ENCODE measurements at regions not wholly inside any gene's neighbourhood (a gene's known extent, or its start where the extent isn't known, plus 50 kb on each side); places are given as distances from the start of the nearest gene placed in this dataset.
A peak's percentile ranks its signal among the peaks of the same experiment; 100 is the strongest.

- no peak for DNase-seq (ENCODE audit: low spot score)
Observed at GRCh38 chr10:131710142-131710861, 190.5 kb upstream of the PPP2R2D start.

DNA sequence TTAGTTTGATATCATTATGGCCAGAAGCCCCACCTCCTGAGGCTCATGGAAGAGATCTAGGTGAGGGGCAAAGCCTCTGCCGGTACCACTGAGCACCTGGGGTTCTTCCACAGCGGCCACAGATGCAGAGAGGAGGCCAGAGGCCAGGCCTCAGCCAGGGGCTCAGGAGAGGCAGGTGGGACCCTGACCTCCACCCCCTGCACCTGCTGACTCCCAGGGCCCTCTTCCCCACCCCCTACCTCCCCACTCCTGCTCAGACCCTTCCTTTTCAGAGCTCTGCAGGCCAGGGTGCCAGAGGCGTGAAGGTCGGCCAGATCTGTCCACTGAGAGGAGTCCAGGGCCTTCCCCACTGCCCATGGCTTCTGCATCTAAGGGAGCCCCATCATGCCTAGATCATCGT lies 178.7 kb upstream of the PPP2R2D start:
- no peak for DNase-seq (ENCODE audit: low spot score)

DNA sequence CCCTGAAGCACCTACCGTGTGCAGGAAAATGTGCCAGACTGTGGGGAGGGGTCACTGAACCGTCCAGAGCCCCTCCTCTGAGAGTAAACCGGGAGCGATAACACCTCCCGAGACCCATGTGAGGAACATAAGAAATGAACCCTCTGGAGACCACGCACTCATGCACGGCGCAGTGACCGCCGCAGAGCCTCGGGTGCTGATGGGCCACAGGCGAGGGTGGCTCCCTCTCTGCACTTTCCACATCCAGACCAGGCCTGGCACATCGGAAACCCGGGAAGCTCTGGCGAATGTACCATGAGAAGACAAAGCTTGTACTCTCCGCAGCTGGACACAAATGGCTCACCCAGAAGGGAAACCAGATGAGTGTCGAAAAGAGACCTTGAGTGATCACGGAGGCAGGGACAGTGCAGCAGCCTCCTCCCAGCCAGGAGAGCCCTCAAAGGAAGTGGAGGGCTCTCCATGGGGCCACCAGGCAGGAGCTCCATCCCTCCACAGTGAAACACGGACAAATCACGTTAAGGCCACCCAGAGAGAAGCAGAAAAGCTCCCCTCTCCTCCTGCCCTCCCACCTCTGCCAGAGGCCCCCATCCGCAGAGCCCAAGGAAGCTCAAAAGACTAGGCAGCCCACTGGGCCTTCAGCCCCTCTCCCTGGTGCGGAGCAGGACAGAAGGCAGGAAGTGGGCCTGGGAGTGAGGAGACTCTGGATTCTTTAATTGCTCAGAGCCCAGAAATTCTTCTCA lies 178.1 kb upstream of the PPP2R2D start:
- no peak for DNase-seq (ENCODE audit: low spot score)

GRCh38 chr10:131723297-131724168 lies 177.3 kb upstream of the PPP2R2D start:
- no peak for DNase-seq (ENCODE audit: low spot score)

- no peak for DNase-seq (ENCODE audit: low spot score)
Observed at GRCh38 chr10:131724169-131724545, 176.7 kb upstream of the PPP2R2D start.

DNA sequence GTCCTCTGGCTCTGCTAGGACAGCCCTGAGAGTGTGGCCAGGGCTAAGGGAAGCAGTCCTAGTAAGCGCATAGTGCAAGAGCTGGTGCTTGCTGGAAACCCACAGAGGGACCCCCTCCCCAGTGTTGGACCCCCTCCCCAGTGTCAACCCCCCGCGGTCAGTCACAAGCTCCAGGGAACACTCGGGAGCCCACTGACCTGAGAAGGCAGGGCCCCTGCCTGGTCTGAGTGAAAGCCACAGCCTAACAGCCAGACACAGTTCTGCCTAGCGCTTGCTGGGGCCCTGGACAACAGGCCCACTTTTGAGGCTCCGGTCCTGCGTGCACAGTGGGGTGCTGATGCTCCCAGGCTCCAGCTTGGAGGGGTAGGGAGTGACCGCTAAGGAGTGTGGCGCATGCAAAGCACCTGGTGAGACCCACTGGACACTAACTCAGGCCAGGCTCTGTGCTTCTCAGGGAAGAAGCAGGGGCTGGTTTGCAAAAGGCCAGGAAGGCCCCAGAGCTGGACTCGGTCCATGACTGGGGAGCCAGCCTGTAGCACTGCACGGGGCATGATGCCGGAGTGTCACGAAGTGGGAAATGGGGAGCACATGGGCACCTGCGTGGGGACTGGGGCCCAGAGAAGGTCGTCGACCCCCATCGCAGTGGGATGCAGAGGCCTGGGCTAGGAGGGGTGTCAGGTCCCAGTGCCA lies 175.8 kb upstream of the PPP2R2D start:
- no peak for DNase-seq (ENCODE audit: low spot score)

DNA sequence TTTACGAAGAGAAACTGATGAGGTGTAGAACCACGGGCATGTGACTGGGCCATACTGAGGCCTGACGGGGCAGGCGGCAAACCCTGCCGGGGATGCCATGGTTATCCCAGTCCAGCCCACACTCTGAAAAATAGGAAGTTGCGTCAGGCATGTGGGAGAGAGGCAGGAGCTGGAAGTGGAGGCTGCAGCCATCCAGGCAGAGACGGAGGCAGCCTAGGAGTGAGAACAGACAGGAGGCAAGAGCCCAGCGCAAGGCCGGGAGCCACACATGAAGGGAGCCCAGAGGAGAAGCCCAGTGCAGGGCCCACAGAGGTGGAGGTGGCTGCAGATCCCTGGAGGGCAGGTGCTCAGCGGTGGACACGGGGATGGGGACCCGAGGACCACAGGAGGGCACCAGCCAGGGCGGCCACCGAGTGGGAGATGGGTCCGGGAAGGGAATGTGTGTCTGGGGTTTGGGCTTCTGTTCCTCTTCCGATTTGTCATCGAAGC lies 175.2 kb upstream of the PPP2R2D start:
- DNase-seq (ENCODE audit: low spot score): no peak

GRCh38 chr10:131726076-131726880 lies 174.5 kb upstream of the PPP2R2D start:
- DNase-seq (ENCODE audit: low spot score): no peak

DNA sequence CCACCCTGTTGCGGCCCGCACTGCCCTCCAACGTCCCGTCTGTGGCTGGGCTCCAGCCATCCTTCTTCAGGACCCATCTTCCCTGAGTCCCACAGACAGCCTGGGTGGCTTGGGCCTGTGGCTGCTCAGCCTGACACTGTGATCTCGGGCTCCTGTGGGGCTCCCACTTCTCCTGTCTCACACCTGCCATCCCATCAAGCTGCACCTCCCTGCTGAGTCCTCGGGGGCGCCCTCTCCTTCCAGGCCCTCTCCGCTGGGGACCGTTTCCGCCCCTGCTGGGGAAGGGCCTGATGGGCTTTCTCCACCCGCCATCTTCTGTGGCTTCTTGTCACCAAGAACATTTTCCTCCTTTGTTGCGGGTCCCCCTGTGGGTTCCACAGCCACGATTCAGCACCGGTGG lies 173.8 kb upstream of the PPP2R2D start:
- no peak for DNase-seq (ENCODE audit: low spot score)

GRCh38 chr10:131727560-131727959 lies 173.2 kb upstream of the PPP2R2D start:
- DNase-seq (ENCODE audit: low spot score): no peak

- no peak for DNase-seq (ENCODE audit: low spot score)
Observed at GRCh38 chr10:131728286-131729228, 172.3 kb upstream of the PPP2R2D start.

DNA sequence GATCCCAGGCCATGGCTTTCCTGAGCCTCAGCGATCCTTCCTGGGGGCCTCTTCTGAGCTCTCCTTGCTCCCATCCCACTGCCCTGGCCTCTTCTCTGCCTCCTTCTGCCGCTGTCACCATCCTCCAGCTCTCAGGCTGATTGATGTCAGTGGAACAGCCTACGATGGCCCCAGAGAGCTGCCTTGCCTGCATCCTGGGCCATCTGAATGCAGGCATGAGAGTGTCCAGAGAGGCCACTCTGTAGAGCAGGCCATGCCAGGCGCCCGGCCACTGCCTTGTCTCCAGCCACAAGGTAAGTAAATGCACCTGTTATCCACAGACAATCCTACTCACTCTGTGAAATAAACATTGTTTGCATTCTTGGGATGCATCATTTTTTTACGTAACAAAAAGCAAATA lies 171.4 kb upstream of the PPP2R2D start:
- DNase-seq (ENCODE audit: low spot score): no peak

- no peak for DNase-seq (ENCODE audit: low spot score)
Observed at GRCh38 chr10:131729938-131730660, 170.7 kb upstream of the PPP2R2D start.

DNA sequence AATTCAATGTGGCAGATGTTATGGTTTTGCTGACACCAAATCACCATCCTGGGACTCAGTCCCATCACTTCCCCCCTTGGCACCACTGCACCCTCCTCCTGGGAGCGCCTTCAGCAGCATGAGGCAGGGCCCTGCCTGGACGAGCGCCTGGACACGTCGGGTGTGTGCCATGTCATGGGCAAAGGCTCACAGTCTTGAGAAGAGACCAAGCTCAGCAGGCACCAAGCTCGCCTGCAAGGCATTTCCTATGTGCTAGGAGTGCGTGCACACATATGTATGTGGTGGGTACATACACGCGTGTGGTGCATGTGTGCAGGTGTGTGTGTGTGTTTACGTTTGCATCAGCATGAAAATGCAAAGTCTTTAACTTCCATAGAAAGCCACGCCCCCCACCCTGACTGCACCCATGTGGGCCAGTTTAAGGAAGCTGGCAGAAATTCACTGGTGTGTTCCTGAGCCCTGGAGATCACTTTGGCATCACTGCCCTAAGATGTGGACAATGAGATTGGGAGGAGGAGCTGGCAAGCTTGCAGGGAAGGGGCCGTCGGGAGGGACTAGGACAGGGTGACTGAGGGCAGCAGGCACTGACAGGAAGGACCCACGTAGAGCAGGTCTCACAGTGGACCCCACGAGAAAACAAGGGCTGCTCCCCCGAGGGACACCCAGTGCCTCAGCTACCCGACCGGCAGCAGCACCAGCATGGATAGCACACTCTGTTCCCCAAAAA lies 169.9 kb upstream of the PPP2R2D start:
- DNase-seq (ENCODE audit: low spot score): no peak

DNA sequence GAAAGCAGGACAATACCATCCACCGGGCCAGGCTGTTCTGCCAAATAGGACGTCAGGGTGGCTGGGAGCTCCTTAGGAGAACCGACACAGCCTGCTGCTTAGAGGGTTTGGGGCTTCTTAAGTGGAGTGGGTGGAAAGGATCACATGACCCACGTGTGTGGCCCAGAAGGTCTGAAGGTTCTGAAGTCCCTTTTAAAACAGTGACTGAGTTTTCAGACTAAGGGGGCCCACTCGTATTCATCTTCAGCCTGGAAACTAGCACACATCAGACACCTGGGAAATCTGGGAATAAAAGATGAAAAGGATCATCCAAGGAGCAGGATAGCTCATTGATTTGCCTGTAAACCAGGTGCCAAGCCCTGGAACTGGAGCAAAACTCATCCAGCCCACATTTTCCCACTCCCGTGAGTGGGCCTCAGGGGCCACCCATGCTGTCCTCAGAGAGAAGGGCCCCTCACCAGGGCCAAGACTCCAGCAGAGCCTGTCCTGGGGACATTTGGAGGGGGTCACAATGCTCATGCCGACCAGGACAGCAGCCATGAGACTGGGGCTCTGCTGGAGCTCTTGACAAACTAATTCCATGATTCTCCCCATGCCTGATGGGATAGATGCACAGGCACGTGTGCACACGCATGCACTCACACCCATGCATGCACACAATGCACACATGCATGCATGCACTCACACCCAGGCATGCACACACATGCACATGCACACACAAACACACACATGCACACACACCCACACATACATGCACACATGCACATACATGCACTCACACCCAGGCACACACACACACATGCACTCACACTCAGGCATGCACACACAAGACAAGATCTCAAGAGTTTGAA lies 168.8 kb upstream of the PPP2R2D start:
- DNase-seq (ENCODE audit: low spot score): no peak

- DNase-seq (ENCODE audit: low spot score): peak; percentile 2
Observed at GRCh38 chr10:131732631-131733127, 168.1 kb upstream of the PPP2R2D start.

- no peak for DNase-seq (ENCODE audit: low spot score)
Observed at GRCh38 chr10:131733596-131733995, 167.2 kb upstream of the PPP2R2D start.
